T-helper 2 cell treated with Interferon-gamma antibody and Interleukin-4, amounts not matched to agents 5 μg/mL and 100 μg/mL, for 36 hours (primary cell): ENCODE measurements at regions not wholly inside any gene's neighbourhood (a gene's known extent, or its start where the extent isn't known, plus 50 kb on each side); places are given as distances from the start of the nearest gene placed in this dataset.

Experiments
- DNase-seq: peaks from one replicate; pipeline ENCODE4 v3.0.0; 2021; ENCODE audit warnings: low spot score
- H3K27ac Mint-ChIP-seq: one replicate; pipeline ENCODE4 v1.8.0; 2021; ENCODE audit warnings: mild to moderate bottlenecking, mixed read lengths
- H3K27me3 Mint-ChIP-seq: one replicate; pipeline ENCODE4 v1.8.0; 2021; ENCODE audit warnings: low read depth, mixed read lengths
- H3K36me3 Mint-ChIP-seq: one replicate; pipeline ENCODE4 v1.8.0; 2021; ENCODE audit warnings: low read depth, mixed read lengths
- H3K4me1 Mint-ChIP-seq: one replicate; pipeline ENCODE4 v1.8.0; 2021; ENCODE audit warnings: low read depth, mixed read lengths
- H3K4me3 Mint-ChIP-seq: one replicate; pipeline ENCODE4 v1.8.0; 2022; ENCODE audit warnings: mild to moderate bottlenecking, moderate library complexity, mixed read lengths
- H3K9me3 Mint-ChIP-seq: one replicate; pipeline ENCODE4 v1.8.0; 2021; ENCODE audit warnings: mixed read lengths

GRCh38 chr11:116439361-116439677, 333.5 kb downstream of the BUD13 start:
- DNase-seq = no peak
- no peak overlapping the region for H3K27ac Mint-ChIP-seq

GRCh38 chr11:116438651-116439360, 334.0 kb downstream of the BUD13 start:
- no peak for DNase-seq
- Mint-ChIP-seq H3K4me3 (no peak overlapping the region), H3K4me1 (no peaks in the 10 kb centered on the region), H3K27me3 (no peaks in the 10 kb centered on the region), H3K36me3 (no peaks in the 10 kb centered on the region), H3K27ac (no peak overlapping the region), H3K9me3 (no peaks in the 10 kb centered on the region)

More at GRCh38 chr11:116439361-116439677, 333.5 kb downstream of the BUD13 start:
- no peaks in the 10 kb centered on the region for H3K9me3 Mint-ChIP-seq
- H3K4me3 Mint-ChIP-seq = no peak overlapping the region
- H3K27me3 Mint-ChIP-seq = no peaks in the 10 kb centered on the region
- H3K36me3 Mint-ChIP-seq = no peaks in the 10 kb centered on the region
- no peaks in the 10 kb centered on the region for H3K4me1 Mint-ChIP-seq

GRCh38 chr11:116434986-116435385, 337.8 kb downstream of the BUD13 start:
- no peaks in the 10 kb centered on the region for H3K27me3 Mint-ChIP-seq
- H3K9me3 Mint-ChIP-seq = no peaks in the 10 kb centered on the region
- DNase-seq = no peak
- H3K36me3 Mint-ChIP-seq = no peaks in the 10 kb centered on the region
- H3K27ac Mint-ChIP-seq = no peak overlapping the region
- H3K4me3 Mint-ChIP-seq = no peak overlapping the region
- no peaks in the 10 kb centered on the region for H3K4me1 Mint-ChIP-seq

GRCh38 chr11:116432301-116432700, 340.5 kb downstream of the BUD13 start:
- H3K9me3 Mint-ChIP-seq = no peaks in the 10 kb centered on the region
- DNase-seq = no peak
- no peak overlapping the region for H3K4me3 Mint-ChIP-seq
- H3K4me1 Mint-ChIP-seq = no peaks in the 10 kb centered on the region
- no peaks in the 10 kb centered on the region for H3K36me3 Mint-ChIP-seq
- no peak overlapping the region for H3K27ac Mint-ChIP-seq
- peaks cover 2% of the 10 kb centered on the region for H3K27me3 Mint-ChIP-seq

- peaks cover 2% of the 10 kb centered on the region for H3K27me3 Mint-ChIP-seq
- H3K27ac Mint-ChIP-seq = no peak overlapping the region
- no peak overlapping the region for H3K4me3 Mint-ChIP-seq
- DNase-seq = no peak
- no peaks in the 10 kb centered on the region for H3K4me1 Mint-ChIP-seq
- H3K36me3 Mint-ChIP-seq = no peaks in the 10 kb centered on the region
- H3K9me3 Mint-ChIP-seq = no peaks in the 10 kb centered on the region
These were observed 340.9 kb downstream of the BUD13 start for GRCh38 chr11:116431842-116432241.

- Mint-ChIP-seq H3K4me1 (no peaks in the 10 kb centered on the region), H3K9me3 (no peaks in the 10 kb centered on the region), H3K36me3 (no peaks in the 10 kb centered on the region), H3K27me3 (peaks cover 2% of the 10 kb centered on the region), H3K4me3 (no peak overlapping the region), H3K27ac (no peak overlapping the region)
- DNase-seq = no peak
These were observed 344.2 kb downstream of the BUD13 start for GRCh38 chr11:116428638-116428975.

GRCh38 chr11:116427903-116428637, 344.7 kb downstream of the BUD13 start:
- no peaks in the 10 kb centered on the region for H3K9me3 Mint-ChIP-seq
- H3K4me1 Mint-ChIP-seq = no peaks in the 10 kb centered on the region
- no peaks in the 10 kb centered on the region for H3K36me3 Mint-ChIP-seq
- H3K27ac Mint-ChIP-seq = no peak overlapping the region
- DNase-seq = no peak
- H3K4me3 Mint-ChIP-seq = no peak overlapping the region
- H3K27me3 Mint-ChIP-seq = peaks cover 2% of the 10 kb centered on the region

GRCh38 chr11:116427337-116427902, 345.4 kb downstream of the BUD13 start:
- Mint-ChIP-seq H3K27ac (no peak overlapping the region), H3K4me1 (no peaks in the 10 kb centered on the region), H3K4me3 (no peak overlapping the region), H3K27me3 (peaks cover 2% of the 10 kb centered on the region), H3K36me3 (no peaks in the 10 kb centered on the region), H3K9me3 (no peaks in the 10 kb centered on the region)
- DNase-seq = no peak

- H3K27ac Mint-ChIP-seq = no peak overlapping the region
- H3K4me3 Mint-ChIP-seq = no peak overlapping the region
- no peaks in the 10 kb centered on the region for H3K36me3 Mint-ChIP-seq
- H3K4me1 Mint-ChIP-seq = no peaks in the 10 kb centered on the region
- DNase-seq = no peak
- no peaks in the 10 kb centered on the region for H3K9me3 Mint-ChIP-seq
- H3K27me3 Mint-ChIP-seq = peaks cover 2% of the 10 kb centered on the region
These were observed 346.0 kb downstream of the BUD13 start for GRCh38 chr11:116426761-116427160.

- no peak overlapping the region for H3K27ac Mint-ChIP-seq
- H3K4me3 Mint-ChIP-seq = no peak overlapping the region
- no peak for DNase-seq
- no peaks in the 10 kb centered on the region for H3K36me3 Mint-ChIP-seq
- no peaks in the 10 kb centered on the region for H3K9me3 Mint-ChIP-seq
- H3K27me3 Mint-ChIP-seq = peaks cover 2% of the 10 kb centered on the region
- no peaks in the 10 kb centered on the region for H3K4me1 Mint-ChIP-seq
These were observed 348.0 kb downstream of the BUD13 start for GRCh38 chr11:116424615-116425261.

- H3K27me3 Mint-ChIP-seq = peaks cover 2% of the 10 kb centered on the region
- H3K9me3 Mint-ChIP-seq = no peaks in the 10 kb centered on the region
These were observed 349.7 kb downstream of the BUD13 start for GRCh38 chr11:116422956-116423600.

GRCh38 chr11:116422556-116422955, 350.2 kb downstream of the BUD13 start:
- H3K27me3 Mint-ChIP-seq = no peaks in the 10 kb centered on the region
- no peaks in the 10 kb centered on the region for H3K36me3 Mint-ChIP-seq
- H3K9me3 Mint-ChIP-seq = no peaks in the 10 kb centered on the region
- H3K27ac Mint-ChIP-seq = no peak overlapping the region
- H3K4me3 Mint-ChIP-seq = no peak overlapping the region
- no peak for DNase-seq
- H3K4me1 Mint-ChIP-seq = no peaks in the 10 kb centered on the region

More at GRCh38 chr11:116422956-116423600, 349.7 kb downstream of the BUD13 start:
- Mint-ChIP-seq H3K36me3 (no peaks in the 10 kb centered on the region), H3K4me3 (no peak overlapping the region), H3K27ac (no peak overlapping the region), H3K4me1 (no peaks in the 10 kb centered on the region)
- no peak for DNase-seq

- H3K9me3 Mint-ChIP-seq = no peaks in the 10 kb centered on the region
- H3K4me3 Mint-ChIP-seq = no peak overlapping the region
- DNase-seq = no peak
- H3K27me3 Mint-ChIP-seq = no peaks in the 10 kb centered on the region
- H3K36me3 Mint-ChIP-seq = no peaks in the 10 kb centered on the region
- no peaks in the 10 kb centered on the region for H3K4me1 Mint-ChIP-seq
- H3K27ac Mint-ChIP-seq = no peak overlapping the region
These were observed 351.1 kb downstream of the BUD13 start for GRCh38 chr11:116421529-116422185.
